HL-60 (cell line): ENCODE measurements at regions not wholly inside any gene's neighbourhood (a gene's known extent, or its start where the extent isn't known, plus 50 kb on each side); places are given as distances from the start of the nearest gene placed in this dataset.

Experiments used
- CTCF ChIP-seq: IDR thresholded peaks from one replicate; pipeline ENCODE4 v1.5.1; 2011; ENCODE audit warnings: low read length, control low read depth, inconsistent platforms; ENCODE audit not compliant: insufficient read depth
- POLR2AphosphoS5 ChIP-seq: IDR thresholded peaks from 2 replicates; pipeline ENCODE4 v1.6.1; 2012; ENCODE audit warnings: low read depth

GRCh38 chr4:84269536-84270044 is 229.5 kb downstream of the NKX6-1 start:
- no peak for TF ChIP-seq CTCF
- TF ChIP-seq POLR2AphosphoS5, result no peak
